Activated effector memory CD4-positive, alpha-beta T cell treated with Interleukin-2 at 50 U/mL for 16 hours (primary cell): ENCODE measurements at regions not wholly inside any gene's neighbourhood (a gene's known extent, or its start where the extent isn't known, plus 50 kb on each side); places are given as distances from the start of the nearest gene placed in this dataset.
"Not testable (repeated sequence)": the region's sequence is repeated elsewhere in the genome, so short reads cannot be mapped to it uniquely, and the experiment has no call there.

ENCODE experiments used
- DNase-seq: peaks from one replicate; pipeline ENCODE4 v3.0.0-alpha.2; 2020

DNA sequence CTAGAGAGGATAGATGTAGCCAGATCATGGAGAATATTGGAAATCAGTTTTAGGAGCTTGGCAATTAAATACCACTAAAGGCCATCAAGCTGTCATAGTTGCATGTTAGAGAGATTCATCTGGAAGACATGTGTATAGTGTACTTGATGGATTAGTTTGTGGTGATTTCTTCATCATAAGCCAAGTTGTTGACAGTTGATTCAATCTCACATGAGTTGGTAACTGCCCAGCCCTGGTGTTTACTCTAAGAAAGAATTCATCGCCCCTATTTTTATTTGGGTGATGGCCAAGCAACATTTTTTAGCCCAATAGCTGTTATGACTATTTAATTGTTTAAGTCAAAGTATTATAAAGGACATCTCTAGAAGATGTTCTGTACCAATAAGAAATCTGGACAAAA lies 737.6 kb downstream of the PLA2G4A start:
- no peak for DNase-seq

DNA sequence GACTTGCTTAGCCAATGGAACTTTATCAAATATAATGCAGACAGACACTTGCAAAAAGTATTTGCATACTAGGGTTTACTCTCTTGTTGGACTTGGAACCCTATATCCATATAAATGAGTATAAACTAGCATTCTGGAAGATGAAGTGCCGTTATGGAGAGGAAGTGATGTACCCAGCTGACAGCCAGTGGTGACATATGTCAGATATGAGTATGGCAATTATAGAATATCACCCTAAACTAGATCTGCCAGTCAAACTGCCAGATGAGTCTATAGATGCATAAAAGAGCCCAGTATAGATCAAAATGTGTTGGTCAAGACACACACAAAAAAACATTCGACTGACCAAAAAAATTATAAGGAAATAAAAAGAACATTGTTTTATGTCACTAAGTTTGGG lies 739.3 kb downstream of the PLA2G4A start:
- DNase-seq: no peak

DNA sequence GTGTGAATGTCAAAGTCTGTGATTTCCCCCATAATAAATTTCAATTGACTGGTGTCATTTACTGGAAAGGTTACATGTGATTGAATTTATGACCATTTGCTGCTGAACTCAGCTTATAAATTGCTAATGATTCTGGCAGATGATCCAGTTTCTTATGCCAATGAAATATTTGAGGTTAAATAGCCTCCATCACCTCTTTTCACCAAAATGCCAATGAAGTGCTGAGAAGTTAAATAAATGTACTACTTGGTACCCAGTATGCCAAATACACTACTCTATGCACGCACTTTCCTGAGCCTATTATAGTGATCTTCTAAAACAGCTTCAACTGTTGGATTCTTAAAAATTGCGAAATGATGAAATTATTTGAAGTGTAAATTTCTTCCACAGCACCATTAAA lies 741.4 kb downstream of the PLA2G4A start:
- DNase-seq: no peak

DNA sequence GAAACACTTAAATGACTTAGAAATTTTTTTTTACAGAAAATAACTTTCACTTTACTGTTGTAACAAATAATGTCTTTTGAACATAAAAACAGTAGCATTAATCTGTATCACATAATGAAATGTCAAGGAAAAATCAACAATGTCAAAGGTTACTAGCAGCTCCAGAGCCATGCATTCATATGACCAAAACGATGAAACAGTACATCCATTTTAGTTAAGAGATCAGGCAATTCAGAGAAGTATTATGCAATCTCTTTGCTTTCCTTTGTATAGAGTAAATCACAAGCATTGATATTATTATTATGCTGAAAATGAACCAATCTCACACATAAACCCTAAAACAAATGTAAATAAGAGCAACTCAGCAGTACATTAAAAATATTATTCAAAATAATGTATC lies 748.9 kb downstream of the PLA2G4A start:
- DNase-seq: no peak

DNA sequence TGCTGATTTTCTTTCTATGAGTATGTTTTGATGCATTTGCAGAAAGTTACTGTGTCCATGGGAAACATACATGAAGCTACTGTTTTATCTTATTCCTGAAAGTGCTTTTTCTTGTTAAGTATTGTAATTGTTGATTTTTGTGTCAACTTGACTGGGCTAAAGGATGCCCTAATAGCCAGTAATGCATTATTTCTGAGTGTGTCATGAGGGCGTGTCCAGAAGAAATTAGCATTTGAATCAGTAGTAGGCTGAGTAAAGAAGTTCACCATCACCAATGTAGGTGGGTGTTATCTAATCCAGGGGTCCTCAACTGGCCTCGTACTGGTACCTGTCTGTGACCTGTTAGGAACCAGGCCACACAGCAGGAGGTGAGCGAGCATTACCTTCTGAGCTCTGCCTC lies 760.2 kb downstream of the PLA2G4A start:
- DNase-seq: no peak

DNA sequence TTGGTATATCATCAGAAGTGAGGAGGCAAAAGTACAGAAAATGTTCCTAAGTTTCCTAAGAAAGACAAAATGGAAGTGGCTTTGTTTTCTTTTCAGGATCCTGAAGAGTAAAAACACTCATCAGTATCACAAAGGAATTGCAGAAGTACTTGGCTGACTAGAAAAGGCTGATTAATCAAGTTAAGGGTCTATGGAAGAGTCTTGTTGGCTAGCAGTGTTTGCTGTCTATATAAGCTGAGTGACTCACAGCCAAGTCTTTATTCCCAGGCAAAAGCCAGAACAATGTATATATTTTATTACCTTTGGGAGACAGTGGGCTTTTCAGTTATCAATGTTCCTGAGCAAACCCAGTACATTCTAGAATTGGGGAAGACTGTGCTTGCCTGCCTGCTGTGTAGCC lies 777.0 kb downstream of the PLA2G4A start:
- DNase-seq: no peak

DNA sequence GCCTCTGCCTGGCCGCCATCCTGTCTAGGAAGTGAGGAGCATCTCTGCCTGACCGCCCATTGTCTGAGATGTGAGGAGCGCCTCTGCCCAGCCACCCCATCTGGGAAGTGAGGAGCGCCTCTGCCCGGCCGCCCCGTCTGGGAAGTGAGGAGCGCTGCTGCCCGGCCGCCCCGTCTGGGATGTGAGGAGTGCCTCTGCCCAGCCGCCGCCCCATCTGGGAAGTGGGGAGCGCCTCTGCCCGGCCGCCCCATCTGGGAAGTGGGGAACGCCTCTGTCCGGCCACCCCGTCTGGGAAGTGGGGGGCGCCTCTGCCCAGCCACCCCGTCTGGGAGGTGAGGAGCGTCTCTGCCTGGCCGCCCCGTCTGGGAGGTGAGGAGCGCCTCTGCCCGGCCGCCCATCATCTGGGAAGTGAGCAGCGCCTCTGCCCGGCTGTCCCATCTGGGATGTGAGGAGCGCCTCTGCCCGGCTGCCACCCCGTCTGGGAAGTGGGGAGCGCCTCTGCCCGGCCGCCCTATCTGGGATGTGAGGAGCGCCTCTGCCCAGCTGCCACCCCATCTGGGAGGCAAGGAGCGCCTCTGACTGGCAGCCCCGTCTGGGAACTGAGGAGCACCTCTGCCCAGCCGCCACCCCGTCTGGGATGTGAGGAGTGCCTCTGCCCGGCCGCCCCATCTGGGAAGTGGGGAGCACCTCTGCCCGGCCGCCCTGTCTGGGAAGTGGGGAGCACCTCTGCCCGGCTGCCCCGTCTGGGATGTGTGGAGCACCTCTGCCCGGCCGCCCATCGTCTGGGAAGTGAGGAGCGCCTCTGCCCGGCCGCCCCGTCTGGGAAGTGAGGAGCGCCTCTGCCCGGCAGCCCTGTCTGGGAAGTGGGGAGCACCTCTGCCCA lies 787.3 kb downstream of the PLA2G4A start:
- DNase-seq: not testable (repeated sequence)

DNA sequence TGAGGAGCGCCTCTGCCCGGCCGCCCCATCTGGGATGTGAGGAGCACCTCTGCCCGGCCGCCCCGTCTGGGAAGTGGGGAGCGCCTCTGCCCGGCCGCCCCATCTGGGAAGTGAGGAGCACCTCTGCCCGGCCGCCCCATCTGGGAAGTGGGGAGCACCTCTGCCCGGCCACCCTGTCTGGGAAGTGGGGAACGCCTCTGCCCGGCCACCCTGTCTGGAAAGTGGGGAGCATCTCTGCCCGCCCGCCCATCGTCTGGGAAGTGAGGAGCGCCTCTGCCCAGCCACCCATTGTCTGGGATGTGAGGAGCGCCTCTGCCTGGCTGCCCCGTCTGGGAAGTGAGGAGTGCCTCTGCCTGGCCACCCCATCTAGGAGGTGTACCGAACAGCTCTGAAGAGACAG lies 788.1 kb downstream of the PLA2G4A start:
- DNase-seq: not testable (repeated sequence)

DNA sequence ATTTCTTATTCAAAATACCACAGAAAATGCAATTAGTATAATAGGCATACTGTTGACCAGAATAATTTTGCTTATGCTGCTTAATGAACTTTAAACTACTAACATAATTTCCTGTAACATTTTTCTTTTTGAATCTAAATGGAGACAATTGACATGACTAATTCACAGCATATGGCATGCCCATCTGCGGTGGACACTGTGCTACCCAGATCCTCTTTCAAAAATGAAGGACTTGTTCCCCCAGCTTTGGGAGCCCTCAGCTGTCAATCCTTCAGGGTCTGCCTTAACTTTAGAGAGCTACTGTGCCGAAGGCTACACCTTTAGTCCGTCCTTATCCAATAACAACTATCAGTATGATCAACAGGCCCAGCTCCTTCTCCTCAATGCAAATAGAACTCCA lies 789.0 kb downstream of the PLA2G4A start:
- no peak for DNase-seq

DNA sequence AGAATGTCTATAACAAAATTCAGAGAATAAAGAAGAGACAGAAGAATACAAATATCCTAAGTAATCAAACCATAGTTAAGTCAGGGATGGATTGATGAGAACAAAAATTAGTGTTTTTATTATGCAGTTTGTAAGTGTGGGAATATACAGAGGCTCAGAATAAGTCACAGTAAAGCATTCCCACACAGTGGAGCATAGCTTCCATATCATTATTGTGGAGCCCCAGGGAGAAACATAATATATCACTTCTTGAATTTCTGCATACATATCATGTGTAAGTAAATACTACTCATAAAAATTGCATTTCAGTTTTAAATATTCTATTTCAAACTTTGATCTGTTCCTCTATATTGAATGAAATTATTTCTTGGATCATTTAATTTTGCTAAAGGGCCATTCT lies 790.4 kb downstream of the PLA2G4A start:
- DNase-seq: no peak

DNA sequence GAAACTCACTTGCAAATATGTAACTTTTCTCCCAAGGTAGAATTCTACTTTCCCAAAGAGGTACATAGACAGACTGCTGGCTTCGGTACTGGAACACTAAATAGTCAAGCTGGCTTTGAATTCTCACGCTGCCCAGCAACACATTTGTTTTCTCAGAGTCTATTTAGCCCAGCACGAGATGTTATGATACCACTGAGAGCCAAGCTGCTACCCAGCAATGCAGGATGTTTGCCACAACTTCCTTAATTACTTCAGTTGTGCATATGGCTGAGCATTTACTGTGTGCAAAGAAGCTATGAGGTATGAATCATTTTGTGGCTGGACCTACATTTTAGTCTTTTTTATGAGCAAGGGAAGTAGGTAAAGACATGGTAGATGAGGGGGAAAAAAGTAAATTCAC lies 793.2 kb downstream of the PLA2G4A start:
- DNase-seq: no peak

DNA sequence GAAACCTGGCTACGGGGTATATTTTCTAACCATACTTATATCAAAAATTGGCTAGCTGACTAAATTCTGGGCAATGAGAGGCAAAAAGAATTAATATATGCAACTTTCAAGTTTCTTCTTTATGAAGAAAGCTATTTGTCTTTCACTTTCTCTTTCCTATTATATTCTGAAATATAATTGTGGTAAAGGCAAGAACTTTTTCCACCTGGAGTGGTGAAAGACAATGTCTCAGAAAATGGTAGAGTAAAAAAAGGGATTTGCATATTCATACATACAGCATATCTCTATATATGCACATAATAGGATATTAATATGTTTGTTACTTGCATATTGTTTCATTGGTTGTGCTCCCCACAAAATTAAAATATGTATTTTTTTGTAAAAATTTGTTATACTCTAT lies 793.8 kb downstream of the PLA2G4A start:
- no peak for DNase-seq

DNA sequence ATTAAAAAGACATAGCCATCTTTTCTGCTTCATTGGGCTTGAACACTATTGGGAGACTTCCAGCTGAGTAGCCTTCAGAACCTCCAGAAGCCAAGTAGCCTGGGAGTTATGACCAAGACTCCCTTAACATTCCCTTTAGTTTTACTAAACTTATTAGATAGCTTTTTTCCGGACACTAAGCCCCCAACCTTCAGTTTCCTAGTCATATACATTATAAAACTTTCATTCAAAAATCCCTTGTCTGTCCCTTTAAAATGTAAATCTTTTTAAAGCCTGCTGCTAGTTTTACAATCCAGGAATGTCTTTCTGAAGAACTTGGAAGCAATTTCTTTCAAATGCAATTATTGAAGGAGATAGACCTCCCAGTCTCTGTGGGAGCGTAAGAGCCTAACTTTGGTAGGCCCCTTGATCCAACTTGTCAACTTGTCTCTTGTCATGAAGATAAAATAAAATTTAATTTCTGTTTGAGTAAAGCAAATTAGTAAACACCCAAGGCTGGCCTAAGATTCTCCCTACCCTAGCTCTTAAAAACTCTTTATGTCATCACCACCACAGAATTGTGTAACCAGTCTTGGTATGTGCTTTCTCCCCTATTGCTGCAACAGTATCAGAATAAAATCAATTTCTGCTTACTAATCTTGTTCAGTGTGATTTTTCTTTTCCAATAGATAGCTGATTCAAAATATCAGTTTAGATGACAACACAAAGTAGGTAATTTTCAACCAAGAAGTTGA lies 796.2 kb downstream of the PLA2G4A start:
- DNase-seq: no peak

DNA sequence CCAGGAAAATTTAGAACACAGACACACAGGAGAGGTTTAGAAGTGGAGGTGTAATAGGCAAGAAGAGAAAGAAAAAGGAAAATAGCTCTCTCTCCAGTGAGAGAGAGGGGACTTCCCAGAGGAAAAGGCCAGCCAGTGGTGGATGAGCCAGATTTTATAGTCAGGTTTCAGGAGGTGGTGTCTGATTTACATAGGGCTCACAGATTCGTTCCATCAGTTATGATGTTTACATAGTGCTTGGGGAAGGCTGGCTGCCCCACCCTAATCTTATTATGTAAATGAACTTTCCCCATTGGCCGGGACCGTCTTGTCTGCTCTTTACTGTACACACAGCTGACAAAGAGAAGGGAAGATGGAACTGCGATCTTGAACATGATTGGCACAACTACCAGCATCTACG lies 797.3 kb downstream of the PLA2G4A start:
- DNase-seq: no peak

DNA sequence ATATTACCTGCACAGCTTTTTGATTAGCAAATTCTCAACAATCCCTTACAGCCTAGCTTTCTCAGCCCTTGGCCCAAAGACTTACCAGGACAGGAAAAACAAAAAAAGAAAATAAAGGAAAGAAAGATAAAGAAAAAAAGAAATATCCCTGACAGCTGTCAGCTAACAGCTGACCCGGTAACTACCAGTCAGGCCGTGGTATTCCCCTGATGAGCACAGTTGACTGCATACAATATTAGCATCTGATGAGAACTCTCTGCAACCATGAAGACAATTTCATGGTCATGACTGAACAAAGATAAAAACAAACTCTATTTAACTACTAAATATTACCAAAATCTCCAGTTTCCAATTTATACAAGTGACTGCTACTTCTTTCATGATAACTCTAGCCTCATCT lies 798.8 kb downstream of the PLA2G4A start:
- no peak for DNase-seq

DNA sequence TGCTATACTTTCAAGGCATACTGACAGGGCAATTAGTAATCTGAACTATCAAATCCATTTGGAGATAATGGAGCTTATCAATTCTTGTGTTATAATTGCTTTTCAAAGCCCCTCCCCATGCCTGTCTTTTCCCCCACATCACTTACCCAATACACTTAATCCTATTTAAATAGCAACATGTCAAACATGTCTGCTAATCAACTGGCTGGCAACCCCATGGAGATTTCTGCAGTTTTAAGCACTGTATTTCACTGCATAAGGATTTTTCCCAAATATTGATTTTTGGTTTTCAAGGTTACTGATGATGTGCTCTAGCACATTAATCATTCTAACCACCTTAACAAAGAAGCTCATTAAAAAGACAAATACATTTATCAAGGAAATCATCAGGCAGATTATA lies 800.3 kb downstream of the PLA2G4A start:
- DNase-seq: no peak

DNA sequence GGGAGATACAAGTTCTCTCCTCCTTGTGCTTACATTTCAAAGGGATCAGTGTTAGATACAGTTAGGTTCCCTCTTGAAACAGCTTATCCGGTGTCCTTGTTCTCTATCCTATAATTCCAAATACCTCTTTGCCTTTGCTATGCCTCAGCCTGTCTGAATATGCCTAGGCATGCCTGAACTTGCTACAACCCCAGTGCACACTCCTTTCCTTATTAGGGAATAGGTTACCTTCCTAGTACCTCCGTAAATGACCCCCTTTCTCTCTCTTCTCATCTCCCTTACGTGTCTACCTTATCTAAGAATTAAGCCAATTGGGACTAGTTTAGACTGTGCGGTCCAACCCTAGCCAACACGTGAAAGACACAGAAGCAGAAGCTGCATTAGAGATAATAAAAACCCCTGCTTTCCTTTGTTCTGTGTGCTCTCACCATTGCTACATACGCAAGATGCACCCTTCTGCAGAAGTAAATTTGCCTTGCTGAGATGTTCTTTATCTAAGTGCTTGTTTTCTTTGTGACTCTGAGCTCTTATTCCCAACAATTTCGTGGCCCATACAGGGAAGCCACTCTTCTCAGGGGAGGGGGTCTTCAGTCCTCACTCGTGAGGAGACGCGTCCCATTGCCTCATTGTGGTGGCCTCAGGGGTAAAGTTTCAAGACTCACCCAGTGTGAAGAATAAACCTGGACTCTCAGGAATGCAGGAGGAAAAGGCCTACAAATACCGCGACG lies 802.1 kb downstream of the PLA2G4A start:
- no peak for DNase-seq

DNA sequence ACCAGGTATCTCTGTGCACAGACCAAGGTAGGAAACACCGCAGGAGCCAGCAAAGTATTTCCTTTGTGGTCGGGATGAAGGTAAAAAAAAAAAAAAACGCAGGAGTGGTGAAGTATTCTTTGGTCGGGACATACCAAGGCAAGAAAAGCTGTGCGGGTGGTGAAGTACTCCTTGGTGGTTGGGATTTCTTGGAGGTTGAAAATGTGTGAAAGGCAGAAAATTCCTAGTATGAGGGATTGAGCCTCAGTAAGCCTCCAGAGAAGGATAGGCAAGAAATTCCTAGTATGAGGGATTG lies 802.6 kb downstream of the PLA2G4A start:
- no peak for DNase-seq

DNA sequence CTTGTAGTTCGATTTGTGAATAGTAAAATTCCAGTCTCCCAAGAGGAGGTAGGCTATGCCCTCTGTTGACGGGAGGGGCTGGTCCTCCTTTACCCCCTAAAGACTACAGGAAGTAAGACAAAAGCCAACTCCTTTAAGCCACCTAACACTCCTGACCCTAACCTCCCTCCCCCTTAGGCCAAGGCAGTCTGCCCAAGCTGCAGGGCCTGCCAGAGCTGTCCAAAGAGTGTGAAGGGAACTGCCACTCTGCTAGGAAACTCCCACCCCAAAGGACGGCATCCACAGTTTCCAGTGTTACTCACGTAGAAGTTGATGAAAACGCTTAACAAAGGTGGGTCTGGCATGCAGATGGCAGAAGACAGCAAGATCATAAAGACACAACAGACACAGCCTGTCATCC lies 803.2 kb downstream of the PLA2G4A start:
- DNase-seq: no peak

DNA sequence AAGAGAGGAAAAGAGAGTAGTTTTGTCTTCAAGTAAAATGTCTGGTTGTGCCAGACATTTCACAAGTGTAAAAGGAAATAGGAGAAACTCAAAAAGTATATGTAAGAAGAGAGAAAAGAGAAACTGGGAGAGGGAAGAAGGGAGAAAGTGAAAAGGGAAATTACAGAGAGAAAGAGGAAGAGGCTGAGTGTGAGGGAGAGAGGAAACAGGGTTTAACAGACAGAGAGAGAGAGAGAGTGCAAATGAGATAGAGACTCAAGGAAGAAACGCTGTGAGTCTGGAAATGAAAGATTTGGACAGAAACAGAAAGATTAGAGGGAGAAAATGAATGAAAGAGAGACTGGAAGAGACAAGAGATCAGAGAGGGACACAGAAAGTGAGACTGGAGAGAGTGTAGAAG lies 806.2 kb downstream of the PLA2G4A start:
- DNase-seq: no peak

DNA sequence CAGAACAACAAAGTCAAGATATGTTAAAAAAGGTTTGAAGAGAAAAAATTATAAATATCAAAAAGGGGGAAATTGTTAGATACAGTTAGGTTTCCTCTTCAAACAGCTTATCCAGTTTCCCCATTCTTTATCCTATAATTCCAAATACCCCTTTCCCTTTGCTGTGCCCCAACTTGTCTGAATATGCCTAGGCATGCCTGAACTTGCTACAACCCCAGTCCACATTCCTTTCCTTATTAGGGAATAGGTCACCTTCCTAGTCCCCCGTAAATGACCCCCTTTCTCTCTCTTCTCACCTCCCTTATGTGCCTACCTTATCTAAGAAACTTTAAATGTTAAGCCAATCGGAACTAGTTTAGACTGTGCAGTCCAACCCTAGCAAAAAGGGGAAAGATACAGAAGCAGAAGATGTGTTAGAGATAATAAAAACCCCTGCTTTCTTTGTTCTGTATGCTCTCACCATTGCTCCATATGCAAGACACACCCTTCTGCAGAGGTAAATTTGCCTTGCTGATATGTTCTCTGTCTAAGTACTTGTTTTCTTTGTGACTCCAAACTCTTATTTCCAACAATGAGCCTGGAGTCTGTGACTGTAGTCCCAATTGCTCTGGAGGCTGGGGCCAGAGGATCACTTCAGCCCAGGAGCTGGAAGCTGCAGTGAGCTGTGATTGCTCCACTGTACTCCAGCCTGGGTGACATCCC lies 810.1 kb downstream of the PLA2G4A start:
- DNase-seq: no peak

DNA sequence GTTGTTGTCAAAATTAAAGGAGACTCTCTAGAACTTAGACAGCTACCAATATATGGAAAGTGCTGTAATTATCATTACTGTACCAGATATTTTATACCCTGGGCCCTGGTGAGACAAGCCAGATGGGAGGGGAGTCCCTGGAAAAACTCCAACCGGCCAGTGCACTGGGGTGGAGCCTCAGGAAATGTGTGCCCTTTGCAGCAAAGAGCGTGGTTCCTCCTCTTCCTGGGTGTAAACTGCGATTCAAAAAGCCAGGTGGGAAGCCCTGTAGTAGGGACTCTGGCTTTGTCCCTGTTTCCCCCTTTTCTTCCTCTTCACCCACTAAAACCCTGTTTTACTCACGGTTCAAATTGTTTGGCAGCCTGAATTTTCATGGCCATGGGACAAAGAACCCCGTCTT lies 812.3 kb downstream of the PLA2G4A start:
- DNase-seq: no peak

DNA sequence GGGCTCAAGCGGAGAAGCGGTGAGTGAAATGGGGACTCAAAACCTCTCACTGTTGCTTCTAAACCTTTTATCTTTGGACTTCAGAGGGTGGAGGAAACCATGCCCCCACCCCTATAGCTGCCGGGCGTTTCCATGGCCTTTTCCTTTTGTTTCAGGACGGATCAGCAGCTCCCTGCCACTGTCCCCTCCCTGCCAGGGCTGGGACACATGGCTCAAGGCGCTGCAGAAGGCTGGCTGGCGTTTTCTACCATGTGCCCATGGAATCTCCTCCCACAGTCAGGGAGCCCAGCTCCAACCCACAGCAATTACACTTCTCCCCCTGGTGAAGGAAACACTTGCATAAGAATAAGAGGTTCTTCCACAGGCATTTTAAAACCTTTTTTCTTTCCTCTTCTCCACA lies 812.7 kb downstream of the PLA2G4A start:
- DNase-seq: no peak
